Right cardiac atrium (tissue), 5 donors: ENCODE measurements at regions not wholly inside any gene's neighbourhood (a gene's known extent, or its start where the extent isn't known, plus 50 kb on each side); places are given as distances from the start of the nearest gene placed in this dataset.

ENCODE experiments used
- ATAC-seq, 2 donors: fragments of 200-7000 bp; cut with Tn5 transposase; one replicate each; pipeline versions ENCODE4 v1.8.0 to v1.9.1; 2020; ENCODE audit warnings: moderate library complexity in 2 of 2, mild to moderate bottlenecking in 1 of 2
- DNase-seq, 3 donors: peaks; one replicate each; pipeline ENCODE4 v3.0.0-alpha.2; 2020
- H3K27ac ChIP-seq: one replicate; pipeline ENCODE4 v1.5.1; 2013; ENCODE audit warnings: mild to moderate bottlenecking, low read length, control low read depth, moderate library complexity
- H3K27me3 ChIP-seq: one replicate; pipeline ENCODE4 v1.6.1; 2013; ENCODE audit not compliant: control insufficient read depth, insufficient read depth
- H3K4me1 ChIP-seq: one replicate; pipeline ENCODE4 v1.6.1; 2013; ENCODE audit warnings: low read length; ENCODE audit not compliant: control insufficient read depth, insufficient read depth
- H3K4me3 ChIP-seq: one replicate; pipeline ENCODE4 v1.5.1; 2013; ENCODE audit warnings: low read length, control low read depth
- H3K9me3 ChIP-seq: one replicate; pipeline ENCODE4 v1.6.1; 2013; ENCODE audit warnings: low read length; ENCODE audit not compliant: control insufficient read depth
- WGBS: extraction: QIAGEN DNeasy Blood & Tissue Kit; methylation state at CpG from one replicate; pipeline ENCODE4 v1.1.7; 2013; 5-methylcytosine and 5-hydroxymethylcytosine counted together
- intact Hi-C, 4 donors: fragments of 100-400 bp; cut with DNase I; formaldehyde crosslinking; loops; one replicate each; pipeline versions ENCODE4 v1.11.0 to v1.14.0; 2022 to 2023
- donor health status: healthy with polysubstance abuse.
- donor health status: DM: no; HTN: yes; CAD: no.
- donor health status: DM: no; HTN: no; CAD: no.
- donor health status: DM: no; HTN: yes; CAD: no; lungs with severe emphysema.
- donor health status: DM: yes; HTN: yes; CAD: no.

- Histone ChIP-seq H3K27ac (no peak overlapping the region), H3K4me1 (no peaks in the 10 kb centered on the region), H3K27me3 (no peaks in the 10 kb centered on the region), H3K4me3 (no peak overlapping the region), H3K9me3 (no peaks in the 10 kb centered on the region)
- ATAC-seq, result no peak
- no peak for DNase-seq
- WGBS, result 84% methylated on average over 1 of the region's 1 CpG
- intact Hi-C loops, result no loop called here
Measured at GRCh38 chr10:75314570-75314969, 78.8 kb upstream of the COMTD1 start.

- H3K4me1 ChIP-seq, result no peaks in the 10 kb centered on the region
- H3K9me3 ChIP-seq, result no peaks in the 10 kb centered on the region
- H3K27ac ChIP-seq, result no peak overlapping the region
- intact Hi-C loops, result no loop called here
- ATAC-seq (no peak), DNase-seq (no peak)
- no peaks in the 10 kb centered on the region for H3K27me3 ChIP-seq
- no peak overlapping the region for H3K4me3 ChIP-seq
Measured at GRCh38 chr10:75312440-75312839, 76.7 kb upstream of the COMTD1 start.

GRCh38 chr10:75305675-75306074, 69.9 kb upstream of the COMTD1 start:
- no peaks in the 10 kb centered on the region for H3K4me1 ChIP-seq
- ATAC-seq (no peak), DNase-seq (no peak)
- H3K4me3 ChIP-seq, result no peak overlapping the region
- H3K27me3 ChIP-seq, result no peaks in the 10 kb centered on the region
- intact Hi-C loops, result no loop called here
- no peak overlapping the region for H3K27ac ChIP-seq
- no peaks in the 10 kb centered on the region for H3K9me3 ChIP-seq

GRCh38 chr10:75304741-75305390, 69.1 kb upstream of the COMTD1 start:
- Histone ChIP-seq H3K27ac (no peak overlapping the region), H3K4me3 (no peak overlapping the region), H3K27me3 (no peaks in the 10 kb centered on the region), H3K9me3 (no peaks in the 10 kb centered on the region), H3K4me1 (no peaks in the 10 kb centered on the region)
- WGBS, result 84% methylated on average over 2 of the region's 2 CpGs
- DNase-seq (no peak), ATAC-seq (no peak)
- intact Hi-C loops, result no loop called here

- H3K27me3 ChIP-seq, result no peaks in the 10 kb centered on the region
- DNase-seq, result no peak
- no peak overlapping the region for H3K4me3 ChIP-seq
- 89% methylated on average over 1 of the region's 1 CpG for WGBS
- H3K27ac ChIP-seq, result no peak overlapping the region
- intact Hi-C loops, result no loop called here
- no peak for ATAC-seq
- no peaks in the 10 kb centered on the region for H3K9me3 ChIP-seq
- no peaks in the 10 kb centered on the region for H3K4me1 ChIP-seq
Measured at GRCh38 chr10:75304313-75304712, 68.6 kb upstream of the COMTD1 start.

- DNase-seq (no peak), ATAC-seq (peak in 1 of 2 donors; percentile 26)
- Histone ChIP-seq H3K4me3 (no peak overlapping the region), H3K27me3 (no peaks in the 10 kb centered on the region), H3K9me3 (no peaks in the 10 kb centered on the region), H3K27ac (no peak overlapping the region), H3K4me1 (no peaks in the 10 kb centered on the region)
- intact Hi-C loops, result no loop called here
- 76% methylated on average over 2 of the region's 2 CpGs for WGBS
Measured at GRCh38 chr10:75303045-75303777, 67.5 kb upstream of the COMTD1 start.

GRCh38 chr10:75302029-75302428, 66.3 kb upstream of the COMTD1 start:
- DNase-seq, result no peak
- 84% methylated on average over 1 of the region's 1 CpG for WGBS
- Histone ChIP-seq H3K9me3 (no peaks in the 10 kb centered on the region), H3K27ac (no peak overlapping the region), H3K4me1 (no peaks in the 10 kb centered on the region), H3K4me3 (no peak overlapping the region), H3K27me3 (no peaks in the 10 kb centered on the region)
- intact Hi-C loops, result no loop called here
- no peak for ATAC-seq

GRCh38 chr10:75297021-75297599, 61.4 kb upstream of the COMTD1 start:
- Histone ChIP-seq H3K4me1 (peaks cover 4% of the 10 kb centered on the region), H3K9me3 (no peaks in the 10 kb centered on the region), H3K27me3 (no peaks in the 10 kb centered on the region), H3K27ac (no peak overlapping the region), H3K4me3 (no peak overlapping the region)
- no peak for ATAC-seq
- DNase-seq, result no peak
- 53% methylated on average over 2 of the region's 2 CpGs for WGBS
- intact Hi-C loops, result no loop called here

GRCh38 chr10:75295868-75296441, 60.2 kb upstream of the COMTD1 start:
- DNase-seq, result peak in 2 of 3 donors; percentile 55 to 60
- Histone ChIP-seq H3K4me1 (peaks cover 4% of the 10 kb centered on the region), H3K9me3 (no peaks in the 10 kb centered on the region), H3K4me3 (peak overlapping the region; percentile 56), H3K27me3 (no peaks in the 10 kb centered on the region), H3K27ac (peak overlapping the region; percentile 3)
- 36% methylated on average over 10 of the region's 10 CpGs for WGBS
- intact Hi-C loops, result no loop called here
- peak; percentile 11 to 58 for ATAC-seq

GRCh38 chr10:75294866-75295701, 59.3 kb upstream of the COMTD1 start:
- Histone ChIP-seq H3K4me3 (peak overlapping the region; percentile 56), H3K9me3 (peaks cover 2% of the 10 kb centered on the region), H3K27ac (peak overlapping the region; percentile 62), H3K4me1 (peaks cover 4% of the 10 kb centered on the region), H3K27me3 (no peaks in the 10 kb centered on the region)
- ATAC-seq, result peak; percentile 88 to 91
- peak; percentile 87 to 92 (median 92) for DNase-seq
- WGBS, result under 1% methylated on average over 57 of the region's 57 CpGs
- intact Hi-C loops, result loop anchor here in 1 of 4 donors (5.0 kb wide), 1 partner anchor 97 kb away; no protein-coding TSS in a partner anchor
